HCT116 (cell line): ENCODE measurements at regions not wholly inside any gene's neighbourhood (a gene's known extent, or its start where the extent isn't known, plus 50 kb on each side); places are given as distances from the start of the nearest gene placed in this dataset.

ENCODE experiments used
- ZBTB33 ChIP-seq: IDR thresholded peaks from 2 replicates; pipeline ENCODE4 v1.6.1; 2011; ENCODE audit warnings: mild to moderate bottlenecking, low read length, moderate library complexity; ENCODE audit not compliant: insufficient replicate concordance; ENCODE audit errors: extremely low read depth
- ZNF274 ChIP-seq: fragments of 200-500 bp; sonication (Bioruptor generic); IDR thresholded peaks from 2 replicates; pipeline ENCODE4 v1.6.1; 2014; ENCODE audit warnings: mild to moderate bottlenecking, low read depth, low read length, inconsistent platforms

GRCh38 chr4:144910723-144911122, 187.3 kb downstream of the ANAPC10 start (continued):
- TF ChIP-seq ZBTB33, result no peak
- no peak for TF ChIP-seq ZNF274
- TF ChIP-seq, all 23 proteins: peak for 0
